Ishikawa (cell line): ENCODE measurements at regions not wholly inside any gene's neighbourhood (a gene's known extent, or its start where the extent isn't known, plus 50 kb on each side); places are given as distances from the start of the nearest gene placed in this dataset.

Source experiments
- CEBPB ChIP-seq: IDR thresholded peaks from 2 replicates; pipeline ENCODE4 v1.6.1; 2012
- EGR1 ChIP-seq: IDR thresholded peaks from 2 replicates; pipeline ENCODE4 v1.6.1; 2012
- EP300 ChIP-seq: IDR thresholded peaks from 2 replicates; pipeline ENCODE4 v1.6.1; 2012; ENCODE audit warnings: borderline replicate concordance
- MAX ChIP-seq: IDR thresholded peaks from 2 replicates; pipeline ENCODE4 v1.6.1; 2012
- RAD21 ChIP-seq: IDR thresholded peaks from 2 replicates; pipeline ENCODE4 v1.6.1; 2012; ENCODE audit warnings: low read depth
- REST ChIP-seq: IDR thresholded peaks from 2 replicates; pipeline ENCODE4 v1.6.1; 2012; ENCODE audit warnings: low read depth, mild to moderate bottlenecking
- TAF1 ChIP-seq: IDR thresholded peaks from 2 replicates; pipeline ENCODE4 v1.6.1; 2012; ENCODE audit warnings: low read depth, mild to moderate bottlenecking
- TCF12 ChIP-seq: IDR thresholded peaks from 2 replicates; pipeline ENCODE4 v1.6.1; 2012; ENCODE audit warnings: low read depth
- TEAD4 ChIP-seq: IDR thresholded peaks from 2 replicates; pipeline ENCODE4 v1.6.1; 2012
- USF1 ChIP-seq: IDR thresholded peaks from 2 replicates; pipeline ENCODE4 v1.6.1; 2012
- ZBTB7A ChIP-seq: IDR thresholded peaks from 2 replicates; pipeline ENCODE4 v1.6.1; 2012; ENCODE audit warnings: low read depth

- TF ChIP-seq RAD21 (no peak), TCF12 (no peak), MAX (no peak), CEBPB (no peak), EP300 (no peak), TEAD4 (no peak), REST (no peak), EGR1 (no peak), ZBTB7A (no peak), USF1 (no peak), TAF1 (no peak)
Observed at GRCh38 chr4:154953691-154954090, 172.6 kb downstream of the RBM46 start.
